Effector CD8-positive, alpha-beta T cell (primary cell): ENCODE measurements at regions not wholly inside any gene's neighbourhood (a gene's known extent, or its start where the extent isn't known, plus 50 kb on each side); places are given as distances from the start of the nearest gene placed in this dataset.
"Not testable (repeated sequence)": the region's sequence is repeated elsewhere in the genome, so short reads cannot be mapped to it uniquely, and the experiment has no call there.

Experiments used
- DNase-seq: peaks from one replicate; lab custom pipeline; 2025; lab: John Stamatoyannopoulos, UW

GRCh38 chr2:145925591-145925990 is 1405.7 kb upstream of the ZEB2 start:
- no peak for DNase-seq

GRCh38 chr2:145919477-145919876 is 1399.6 kb upstream of the ZEB2 start:
- no peak for DNase-seq

GRCh38 chr2:145918951-145919350 is 1399.0 kb upstream of the ZEB2 start:
- no peak for DNase-seq

- no peak for DNase-seq
Measured at GRCh38 chr2:145916799-145917198, 1396.9 kb upstream of the ZEB2 start.

GRCh38 chr2:145914716-145915115 is 1394.8 kb upstream of the ZEB2 start:
- no peak for DNase-seq

- no peak for DNase-seq
Measured at GRCh38 chr2:145910416-145910815, 1390.5 kb upstream of the ZEB2 start.

- DNase-seq, result no peak
Measured at GRCh38 chr2:145909766-145910165, 1389.8 kb upstream of the ZEB2 start.

GRCh38 chr2:145909175-145909755 is 1389.3 kb upstream of the ZEB2 start:
- no peak for DNase-seq

- DNase-seq, result no peak
Measured at GRCh38 chr2:145906354-145906753, 1386.4 kb upstream of the ZEB2 start.

- no peak for DNase-seq
Measured at GRCh38 chr2:145905371-145905770, 1385.5 kb upstream of the ZEB2 start.

GRCh38 chr2:145897151-145897550 is 1377.2 kb upstream of the ZEB2 start:
- DNase-seq, result no peak

GRCh38 chr2:145887915-145888314 is 1368.0 kb upstream of the ZEB2 start:
- no peak for DNase-seq

- not testable (repeated sequence) for DNase-seq
Measured at GRCh38 chr2:145880997-145881396, 1361.1 kb upstream of the ZEB2 start.

- no peak for DNase-seq
Measured at GRCh38 chr2:145875016-145875415, 1355.1 kb upstream of the ZEB2 start.

- no peak for DNase-seq
Measured at GRCh38 chr2:145874466-145874865, 1354.5 kb upstream of the ZEB2 start.

GRCh38 chr2:145864501-145864900 is 1344.6 kb upstream of the ZEB2 start:
- DNase-seq, result no peak

- DNase-seq, result no peak
Measured at GRCh38 chr2:145861940-145862339, 1342.0 kb upstream of the ZEB2 start.

- no peak for DNase-seq
Measured at GRCh38 chr2:145860083-145860482, 1340.2 kb upstream of the ZEB2 start.

- DNase-seq, result no peak
Measured at GRCh38 chr2:145855142-145855541, 1335.2 kb upstream of the ZEB2 start.

- no peak for DNase-seq
Measured at GRCh38 chr2:145854039-145854755, 1334.3 kb upstream of the ZEB2 start.

- no peak for DNase-seq
Measured at GRCh38 chr2:145851730-145852129, 1331.8 kb upstream of the ZEB2 start.

- no peak for DNase-seq
Measured at GRCh38 chr2:145849466-145849865, 1329.5 kb upstream of the ZEB2 start.

- no peak for DNase-seq
Measured at GRCh38 chr2:145846982-145847381, 1327.1 kb upstream of the ZEB2 start.

GRCh38 chr2:145845923-145846322 is 1326.0 kb upstream of the ZEB2 start:
- no peak for DNase-seq
